Fibroblast of skin of right biceps (primary cell): ENCODE measurements at regions not wholly inside any gene's neighbourhood (a gene's known extent, or its start where the extent isn't known, plus 50 kb on each side); places are given as distances from the start of the nearest gene placed in this dataset.

Experiments used
- DNase-seq: peaks from one replicate; pipeline ENCODE4 v3.0.0-alpha.2; 2013

DNA sequence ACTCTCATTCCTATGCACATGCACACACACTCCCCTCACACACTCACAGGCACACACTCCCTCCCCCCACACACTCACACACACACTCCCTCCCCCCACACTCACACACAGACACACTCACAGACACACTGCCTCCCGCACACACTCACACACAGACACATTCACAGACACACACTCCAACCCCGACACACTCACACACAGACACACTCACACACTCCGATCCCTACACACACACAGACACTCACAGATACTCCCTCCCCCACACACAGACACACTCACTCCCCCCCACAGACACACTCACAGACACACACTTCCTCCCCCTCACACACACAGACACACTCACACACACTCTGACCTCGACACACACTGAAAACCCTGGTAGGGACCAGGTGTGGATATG is 176.2 kb downstream of the TFAP2C start:
- no peak for DNase-seq

DNA sequence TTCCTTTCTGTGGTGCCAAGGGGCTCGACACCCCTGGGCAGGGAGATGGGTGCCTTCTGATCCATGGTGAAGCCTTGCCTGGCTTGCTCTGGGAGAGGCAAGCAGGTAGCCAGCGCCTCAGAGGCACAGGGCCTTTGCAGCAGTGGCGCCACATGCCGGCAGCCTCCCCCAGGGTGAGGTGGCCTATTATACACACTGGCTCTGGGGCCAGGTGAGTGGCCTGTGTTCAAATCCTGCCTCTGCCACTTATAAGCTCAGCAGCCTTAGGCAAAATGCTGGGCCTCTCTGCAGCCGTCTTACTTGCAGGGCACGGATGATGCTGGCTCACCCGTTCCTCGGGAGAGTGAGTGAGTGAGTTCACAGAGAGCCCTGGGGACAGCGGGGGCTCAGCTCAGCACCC is 176.9 kb downstream of the TFAP2C start:
- no peak for DNase-seq

DNA sequence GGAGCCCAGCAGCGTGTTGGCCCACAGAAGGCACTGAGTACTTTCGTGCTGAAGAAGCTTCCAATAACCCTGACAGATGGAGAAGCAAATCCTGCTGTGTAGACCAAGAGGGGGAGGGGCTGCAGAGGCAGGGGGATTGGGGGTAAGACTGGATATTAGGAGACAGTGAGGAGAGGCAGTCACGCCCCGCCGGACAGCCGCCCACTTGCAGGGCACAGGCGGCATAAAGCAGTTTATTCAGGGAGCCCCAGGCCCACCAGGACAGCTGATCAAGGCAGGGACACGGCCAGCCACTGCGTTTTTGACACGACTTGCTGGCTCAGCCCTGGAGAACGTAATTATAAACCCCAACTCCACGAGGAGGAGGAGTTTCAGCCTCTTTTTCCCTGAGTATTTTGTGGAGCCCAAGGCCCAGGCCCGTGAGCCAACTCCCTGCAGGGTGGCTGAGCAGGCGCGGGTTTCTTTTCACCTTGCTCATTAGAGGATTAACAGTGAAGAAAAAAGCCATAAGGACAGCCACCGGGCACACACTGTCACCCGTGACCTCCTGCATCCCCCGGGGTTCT is 177.9 kb downstream of the TFAP2C start:
- no peak for DNase-seq

DNA sequence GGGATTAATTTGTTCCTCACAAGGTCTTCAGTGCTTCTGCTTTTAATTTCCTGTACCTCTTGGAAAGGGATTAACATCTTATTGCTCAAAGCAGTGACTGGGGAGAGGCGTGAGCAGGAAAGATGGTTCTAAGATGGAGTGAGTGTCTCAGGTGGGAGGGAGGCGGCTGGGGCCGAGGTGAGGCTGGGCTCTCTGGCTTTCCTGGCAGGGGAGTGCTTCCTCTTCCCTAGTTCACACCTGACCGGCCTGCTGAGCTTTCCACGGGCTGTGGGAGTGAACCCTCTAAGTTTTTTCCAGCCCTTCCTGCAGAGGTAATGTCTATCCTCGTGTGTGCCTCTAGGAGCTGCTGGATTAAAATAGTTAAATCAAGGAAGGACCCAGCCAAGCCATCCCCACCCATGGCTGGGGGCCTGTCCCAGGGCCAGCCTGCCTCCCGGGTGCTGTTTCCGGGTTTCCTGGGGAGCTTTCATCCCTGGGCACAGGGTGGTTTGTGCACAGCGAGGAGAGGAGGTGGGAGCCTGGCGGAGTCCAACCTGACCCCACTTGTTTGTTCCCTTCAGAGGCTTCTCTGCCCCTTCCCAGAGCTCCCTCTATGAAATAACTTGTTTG is 179.1 kb downstream of the TFAP2C start:
- no peak for DNase-seq

DNA sequence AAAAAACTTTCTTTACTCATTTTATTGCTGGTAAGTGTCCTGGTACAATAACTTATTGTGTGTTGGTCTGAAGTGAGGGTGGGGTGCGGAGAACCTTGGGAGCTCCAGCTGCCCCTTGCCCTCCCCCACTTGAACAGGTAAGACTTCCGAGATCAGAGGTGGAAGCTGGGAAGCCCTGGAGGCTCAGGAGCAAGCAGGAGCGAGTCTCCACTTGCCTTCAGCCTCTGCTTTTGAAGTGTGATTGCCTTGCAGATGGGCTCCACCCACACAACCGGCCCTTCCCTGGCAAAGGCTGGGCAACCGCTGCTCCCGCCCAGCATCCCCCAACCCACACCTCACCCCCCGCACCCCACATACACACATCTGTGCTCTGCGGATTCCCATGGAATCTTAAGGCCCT is 179.6 kb downstream of the TFAP2C start:
- no peak for DNase-seq

DNA sequence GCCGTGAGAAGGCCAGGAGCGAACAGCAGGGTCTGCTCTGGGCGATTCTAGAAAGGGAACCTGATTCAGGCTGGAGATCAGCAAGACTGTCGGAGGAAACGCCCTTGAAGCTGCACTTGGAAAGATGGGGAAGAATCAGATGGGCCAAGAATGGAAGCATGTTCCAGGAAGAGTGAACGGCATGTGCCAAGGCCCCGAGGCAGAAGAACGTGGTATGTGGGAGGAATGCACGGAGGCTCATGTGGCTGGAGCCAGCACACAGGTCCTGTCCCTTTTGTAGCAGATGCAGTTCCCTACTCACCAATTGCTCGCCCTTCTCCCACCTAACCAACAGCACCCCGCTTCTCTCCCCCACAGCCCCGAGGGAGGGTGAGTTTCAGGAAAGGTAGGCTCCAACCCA is 180.6 kb downstream of the TFAP2C start:
- DNase-seq, result no peak

DNA sequence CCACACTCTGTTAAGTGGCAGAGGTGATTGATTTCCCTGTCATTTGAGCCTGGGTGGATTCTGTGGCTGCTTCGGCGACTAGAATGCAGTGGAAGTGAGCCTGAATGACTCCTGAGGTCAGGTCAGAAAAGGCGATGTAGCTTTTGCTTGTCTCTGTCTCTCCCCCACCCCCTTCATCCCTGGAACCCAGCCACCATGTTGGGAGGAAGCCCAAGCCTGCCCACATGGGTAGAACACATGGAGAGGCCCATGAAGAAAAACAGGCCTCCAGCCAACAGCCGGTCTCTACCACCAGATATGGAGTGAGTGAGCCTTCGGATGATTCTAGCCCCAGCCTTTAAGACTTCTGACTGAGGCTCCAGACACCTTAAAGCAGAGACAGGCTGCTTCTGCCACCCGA is 181.0 kb downstream of the TFAP2C start:
- no peak for DNase-seq

DNA sequence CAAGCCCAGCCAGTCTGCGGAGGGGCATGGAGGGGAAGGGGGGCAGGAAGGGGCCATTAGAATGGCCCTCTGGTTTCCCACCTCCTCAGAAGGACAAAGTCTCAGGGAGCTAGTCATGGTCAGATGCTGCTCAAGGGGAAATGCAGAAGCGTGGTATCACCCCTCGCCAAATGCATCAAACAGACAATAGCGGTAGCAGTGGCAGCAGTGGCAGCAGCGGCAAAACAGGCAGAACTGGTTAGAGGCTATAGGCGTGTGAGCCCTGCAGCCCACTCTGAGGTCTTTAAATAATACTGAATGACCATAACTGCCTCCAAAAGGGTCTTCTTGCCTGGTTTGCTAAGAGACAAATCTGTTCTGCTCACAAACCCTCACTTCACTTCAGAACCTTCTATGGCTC is 186.7 kb downstream of the TFAP2C start:
- DNase-seq, result no peak

DNA sequence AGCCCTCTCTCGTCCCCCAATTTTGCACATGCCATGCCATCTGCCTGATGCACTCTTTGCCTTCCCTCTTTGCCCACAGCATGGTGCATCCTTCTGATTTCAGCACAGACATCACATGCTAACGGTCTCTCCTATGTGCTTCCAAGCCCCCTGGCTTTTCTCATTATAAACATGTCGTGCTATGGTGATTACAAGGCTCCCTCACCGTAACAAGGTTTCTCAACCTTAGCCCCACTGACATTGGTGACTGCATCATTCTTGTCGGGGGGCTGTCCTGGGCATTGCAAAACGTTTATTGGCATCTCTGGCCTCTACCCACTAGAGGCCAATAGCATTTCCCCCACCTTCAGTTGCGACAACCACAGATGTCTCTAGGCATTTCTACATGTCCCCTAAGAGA is 187.2 kb downstream of the TFAP2C start:
- no peak for DNase-seq

DNA sequence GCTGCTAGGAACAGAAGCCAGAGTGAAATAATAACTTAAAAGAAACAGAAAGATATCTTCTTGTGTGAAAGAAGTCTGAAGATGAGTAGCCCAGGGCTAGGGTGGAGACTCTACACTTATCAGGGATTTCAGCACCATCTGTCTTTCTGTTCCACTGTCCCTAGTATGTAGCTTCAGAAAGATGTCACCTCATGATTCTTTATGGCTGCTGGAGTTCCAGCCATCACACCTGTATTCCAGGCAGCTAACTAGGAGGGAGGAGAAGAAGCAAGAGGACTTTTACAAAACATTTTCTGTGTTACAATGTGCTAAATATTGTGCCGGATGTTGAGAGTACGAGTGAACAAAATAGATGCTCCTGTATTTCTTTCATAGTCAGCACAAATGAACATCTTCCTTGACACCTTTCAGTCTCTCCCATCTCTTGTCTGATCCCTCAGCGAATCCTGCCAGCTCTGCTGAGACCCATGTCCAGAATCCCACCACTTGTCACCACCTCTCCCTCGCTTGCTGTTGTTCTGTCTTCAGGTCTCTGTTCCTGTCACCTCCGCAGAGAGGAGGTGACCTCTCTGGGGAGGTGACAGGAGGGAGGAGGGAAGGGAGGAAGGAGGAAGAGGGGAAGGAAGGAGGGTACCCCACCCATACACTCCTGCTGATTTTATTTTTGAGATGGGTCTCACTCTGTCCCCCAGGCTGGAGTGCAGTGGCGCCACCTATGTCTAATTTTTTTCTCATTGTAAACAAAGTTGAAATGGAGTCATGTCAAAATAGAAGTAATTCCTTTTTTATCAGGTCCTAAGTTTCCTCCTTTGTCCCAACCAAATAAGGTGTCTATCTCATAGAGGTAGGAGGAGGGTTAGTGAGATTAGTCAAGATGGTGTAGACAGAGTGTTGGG is 188.9 kb downstream of the TFAP2C start:
- DNase-seq, result no peak

DNA sequence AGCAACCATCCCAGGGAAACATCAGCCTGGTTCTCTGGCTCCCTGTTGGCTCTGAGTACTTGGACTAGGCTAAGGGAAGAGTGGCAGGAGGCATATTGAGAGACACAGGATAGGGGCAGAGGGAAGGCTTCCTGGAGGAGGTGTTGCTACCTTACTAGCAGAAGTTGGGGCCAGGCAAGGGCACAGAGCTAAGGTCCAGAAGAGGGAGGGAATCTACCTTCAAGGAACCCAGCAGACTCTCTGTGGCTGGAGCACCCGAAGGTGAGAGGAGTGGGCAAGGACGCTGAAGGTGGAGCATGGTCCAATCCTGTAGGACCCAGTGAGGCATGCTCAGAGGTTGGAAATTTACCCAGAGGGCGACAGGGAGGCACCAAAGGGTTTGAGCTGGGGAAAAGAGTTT is 191.9 kb downstream of the TFAP2C start:
- DNase-seq, result no peak

DNA sequence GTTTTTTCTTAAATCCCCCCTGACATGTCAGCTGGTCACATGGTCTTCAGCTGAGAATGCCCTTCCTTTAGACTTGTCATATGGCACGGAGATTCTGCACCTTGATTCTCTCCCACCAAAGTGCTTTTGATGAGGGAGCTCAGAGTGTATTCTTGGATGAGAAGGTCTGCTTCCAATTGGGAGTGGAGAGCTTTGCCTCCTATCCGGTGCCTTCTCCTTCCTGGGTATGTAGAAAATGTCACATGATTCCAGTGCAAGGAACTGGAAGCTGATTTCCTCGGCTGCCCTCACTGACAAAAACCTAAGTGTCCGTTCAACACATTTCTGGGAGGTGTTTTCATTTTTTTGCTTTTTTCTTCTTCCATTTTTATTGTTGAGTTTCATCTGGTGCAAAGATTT is 197.2 kb downstream of the TFAP2C start:
- no peak for DNase-seq

DNA sequence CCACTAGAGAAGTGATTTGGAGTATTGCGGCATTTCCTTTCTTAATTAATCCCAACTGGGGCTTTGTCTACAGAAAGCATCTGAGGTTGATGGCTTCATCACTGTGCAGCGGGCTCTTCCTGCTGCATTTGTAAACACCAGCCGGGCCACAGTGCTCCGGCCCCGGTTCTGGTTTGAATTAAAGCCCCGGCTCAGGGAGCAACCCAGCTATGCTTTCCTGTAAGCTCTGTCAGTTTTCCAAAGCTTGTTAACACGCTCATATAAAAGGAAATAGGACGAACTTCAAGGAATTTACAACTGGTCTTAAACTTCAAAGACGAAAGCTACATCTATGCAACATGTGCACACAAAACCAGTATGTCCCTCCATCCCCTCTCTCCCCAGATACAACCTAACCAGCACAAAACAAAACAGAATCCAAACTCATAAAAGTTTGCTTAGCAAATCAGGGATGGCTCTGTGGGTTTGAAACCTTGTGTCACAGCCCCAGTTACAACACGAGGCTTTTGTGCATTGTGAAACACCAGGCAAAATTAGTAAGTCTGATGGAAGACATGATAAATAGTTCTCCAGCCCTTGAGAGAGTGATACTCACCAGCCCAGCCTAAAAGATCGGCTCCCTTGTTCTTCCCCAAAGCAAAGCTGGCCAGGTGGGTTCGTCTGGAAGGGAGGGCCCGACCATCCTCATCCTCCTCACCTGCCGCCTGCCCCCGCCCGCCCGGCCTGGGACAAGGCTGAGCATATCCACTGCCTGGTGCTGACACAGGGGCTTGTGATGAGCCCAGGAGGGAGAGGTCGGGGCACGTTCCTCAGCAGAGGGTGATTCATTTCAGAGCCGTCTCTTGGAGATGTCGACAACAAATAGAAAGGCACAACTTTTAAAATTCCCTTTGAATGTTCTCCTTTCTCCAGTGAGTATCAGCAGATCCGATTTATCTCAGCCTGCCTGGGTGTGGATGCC is 197.9 kb downstream of the TFAP2C start:
- peak; percentile 76 for DNase-seq

DNA sequence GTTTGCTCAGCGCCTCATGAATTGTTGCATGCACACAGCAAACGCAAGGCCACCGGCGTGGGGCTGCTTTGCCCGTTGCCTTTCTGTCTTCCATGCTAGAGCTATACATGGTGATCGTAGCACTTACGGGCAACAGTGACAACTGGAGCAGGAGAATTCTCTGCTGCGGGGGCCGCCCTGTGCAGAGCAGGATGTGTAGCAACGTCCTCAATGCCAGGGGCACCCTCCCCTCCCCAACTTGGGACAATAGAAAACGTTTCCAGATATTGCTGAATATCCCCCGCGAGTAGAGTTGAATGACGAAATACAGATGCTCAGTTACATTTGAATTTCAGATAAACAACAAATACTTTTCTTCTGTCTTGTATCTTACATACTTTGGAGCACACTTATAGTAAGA is 198.7 kb downstream of the TFAP2C start:
- DNase-seq, result peak; percentile 24

DNA sequence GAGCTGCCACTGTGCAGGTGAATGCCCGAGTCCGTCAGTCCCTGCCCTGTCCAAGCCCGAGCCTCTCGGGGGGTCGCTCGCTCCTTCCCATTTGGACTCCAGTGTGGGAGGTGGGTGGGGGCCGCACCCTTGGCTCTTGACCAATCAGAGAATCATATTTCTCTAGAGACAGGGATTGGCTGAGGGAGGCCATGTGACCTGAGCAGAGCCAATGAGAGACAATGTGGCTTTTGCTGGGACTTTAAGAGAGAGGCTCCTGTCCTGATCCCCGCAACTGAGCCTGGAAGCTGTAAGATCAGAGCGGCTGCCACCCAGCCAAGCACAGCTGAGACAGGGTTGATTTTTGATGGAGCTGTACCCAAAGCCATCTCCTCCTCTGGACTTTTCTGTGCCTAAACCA is 199.3 kb downstream of the TFAP2C start:
- DNase-seq, result peak; percentile 2

DNA sequence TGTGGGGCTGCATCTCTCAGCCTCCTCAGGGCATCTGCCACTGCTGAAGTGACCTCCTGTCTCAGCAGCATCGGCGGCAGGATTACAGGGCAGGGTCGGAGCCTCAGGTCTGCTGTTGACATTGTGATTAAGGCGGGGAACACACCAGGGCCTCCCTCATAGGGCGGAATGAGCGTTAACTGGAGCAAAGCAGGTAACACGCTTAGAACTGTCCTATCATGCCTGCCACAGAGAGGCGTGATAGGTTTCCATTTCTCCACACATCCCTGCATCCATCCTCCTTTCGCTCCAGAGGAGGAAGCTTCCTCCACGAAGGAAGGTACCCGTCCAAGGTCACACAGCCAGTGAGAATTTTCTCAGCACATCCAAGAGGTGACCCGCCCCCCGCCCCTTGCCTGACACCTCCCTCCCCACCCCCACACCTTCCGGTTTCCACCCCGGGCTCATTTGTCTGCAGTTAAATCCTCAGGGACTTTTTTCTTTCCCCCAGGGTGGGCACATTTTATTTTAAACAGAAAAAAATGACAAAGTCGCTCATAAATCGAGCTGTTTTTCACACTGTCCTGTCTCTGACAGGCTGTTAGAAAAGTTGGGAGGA is 200.8 kb downstream of the TFAP2C start:
- DNase-seq, result no peak

DNA sequence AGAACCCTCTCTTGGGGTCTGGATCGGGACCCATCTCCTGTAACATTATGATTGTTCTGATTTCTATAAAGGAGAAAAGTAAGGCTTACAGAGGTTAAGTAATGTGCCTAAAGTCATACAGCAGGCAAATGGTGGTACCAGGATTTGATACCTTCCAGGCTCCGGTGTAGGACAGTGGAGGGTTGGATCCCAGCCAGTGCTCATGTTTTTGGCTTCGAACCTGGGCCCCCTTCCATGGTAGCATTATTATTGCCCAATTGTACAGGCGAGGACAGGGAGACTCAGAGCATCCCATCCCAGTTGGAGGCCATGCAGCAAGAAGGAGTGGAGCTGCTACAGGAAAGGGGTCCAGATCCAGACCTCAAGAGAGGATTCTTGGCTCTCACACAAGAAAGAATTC is 202.7 kb downstream of the TFAP2C start:
- no peak for DNase-seq

DNA sequence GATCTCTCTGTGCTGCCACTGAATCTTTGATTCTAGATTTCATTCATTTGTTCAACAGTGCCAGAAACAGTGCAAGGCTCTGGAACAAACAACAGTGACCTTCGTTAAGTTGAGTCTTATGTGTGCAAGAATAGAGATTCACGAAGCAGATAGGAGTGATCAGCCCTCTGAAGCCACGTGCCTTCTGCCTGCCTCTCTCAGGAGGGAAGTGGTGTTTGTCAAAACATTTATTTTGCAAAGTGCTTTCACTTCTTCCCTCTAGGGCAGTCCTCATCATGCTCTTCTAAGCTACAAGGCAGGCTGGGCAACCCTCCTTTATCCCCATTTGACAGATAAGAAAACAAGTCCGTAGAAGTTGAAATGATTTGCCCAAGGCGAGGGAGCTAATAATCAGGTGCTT is 204.3 kb downstream of the TFAP2C start:
- DNase-seq, result no peak

DNA sequence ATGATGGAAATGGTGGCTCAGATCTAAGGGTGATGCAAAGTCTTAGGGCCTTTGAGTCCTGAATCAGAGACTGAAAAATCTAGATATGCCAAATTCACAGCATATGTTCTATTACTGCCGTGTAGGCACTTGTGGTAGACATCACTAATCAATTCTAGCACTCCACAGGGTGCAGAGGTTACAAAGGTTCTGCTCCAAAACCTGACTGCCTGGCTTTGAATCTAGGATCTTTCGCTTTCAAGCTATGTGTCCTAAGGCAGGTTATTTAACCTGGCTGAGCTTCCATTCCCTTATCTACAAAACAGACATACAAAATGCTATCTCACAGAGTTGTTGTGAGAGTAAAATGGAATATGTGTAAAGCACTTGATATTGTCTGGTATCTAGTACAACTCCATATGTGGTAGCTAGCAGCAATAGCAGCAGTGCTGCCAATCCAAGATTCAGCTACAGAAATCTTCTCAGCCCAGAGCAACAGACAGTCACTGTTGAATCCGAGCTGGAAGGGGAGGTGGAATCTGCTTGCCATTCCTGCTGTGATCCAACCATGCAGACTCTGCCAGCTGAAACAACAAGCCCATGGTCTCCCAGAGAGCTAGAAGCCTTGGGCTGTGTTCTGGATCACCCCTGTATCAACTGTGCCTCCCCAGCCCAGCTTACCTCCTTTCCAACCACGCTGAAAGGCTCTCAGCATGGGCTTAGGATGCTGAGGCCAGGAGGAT is 206.9 kb downstream of the TFAP2C start:
- DNase-seq, result no peak

DNA sequence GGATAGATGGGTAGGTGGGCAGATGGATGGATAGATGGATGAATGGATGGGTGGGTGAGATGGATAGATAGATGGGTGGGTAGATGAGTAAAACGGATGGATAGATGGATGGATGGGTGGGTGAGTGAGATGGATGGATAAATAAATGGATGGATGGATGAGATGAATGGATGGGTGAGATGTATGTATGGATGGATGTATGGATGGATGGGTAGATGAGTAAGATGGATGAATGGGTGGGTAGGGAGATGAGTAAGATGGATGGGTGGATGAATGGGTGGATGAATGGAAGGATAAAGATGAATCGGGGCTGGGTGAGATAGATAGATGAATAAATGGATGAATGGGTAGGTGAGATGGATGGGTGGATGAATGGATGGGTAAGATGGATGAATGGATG is 210.1 kb downstream of the TFAP2C start:
- DNase-seq, result no peak

DNA sequence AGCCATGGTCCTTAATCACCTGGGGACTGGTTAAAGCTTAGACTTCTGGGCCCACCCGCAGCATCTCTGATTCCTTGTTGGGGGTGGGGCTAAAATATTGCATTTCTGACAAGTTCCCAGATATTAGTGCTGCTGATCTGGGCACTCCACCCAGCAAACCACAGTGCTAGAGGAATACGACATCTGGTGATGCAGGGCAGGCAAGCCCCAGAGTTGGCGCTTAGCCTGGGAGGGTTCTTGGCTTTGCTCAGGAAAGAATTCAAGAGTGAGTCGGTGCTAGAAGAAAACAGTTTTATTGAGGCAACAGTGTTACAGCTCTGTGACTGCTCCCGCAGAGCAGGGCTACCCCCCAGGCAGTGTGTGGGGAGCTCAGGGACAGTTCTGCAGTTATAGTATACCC is 210.7 kb downstream of the TFAP2C start:
- DNase-seq, result no peak

DNA sequence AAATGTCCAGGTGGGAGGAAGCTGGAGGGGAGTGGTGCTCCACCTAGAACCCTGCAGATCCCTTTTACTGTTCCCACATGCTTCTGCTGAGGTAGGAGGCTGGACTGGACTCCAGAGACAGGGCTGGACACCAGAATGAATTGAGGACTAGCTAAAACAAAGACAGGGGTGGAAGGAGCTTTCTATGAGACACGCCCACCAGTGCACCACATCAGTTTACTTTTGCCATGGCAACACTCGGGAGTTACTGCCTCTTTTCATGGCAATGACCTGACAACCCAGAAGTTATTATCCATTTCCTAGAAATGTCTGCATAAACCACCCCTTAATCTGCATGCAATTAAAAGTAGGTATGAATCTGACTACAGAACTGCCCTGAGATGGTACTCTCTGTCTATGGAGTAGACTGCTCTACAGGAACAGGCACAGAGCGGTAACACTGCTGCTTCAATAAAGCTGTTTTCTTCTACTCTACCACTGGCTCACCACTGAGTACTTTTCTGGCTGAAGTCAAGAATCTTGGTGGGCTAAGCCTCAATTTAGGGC is 211.7 kb downstream of the TFAP2C start:
- DNase-seq, result no peak
